ENCODE measurements at regions not wholly inside any gene's neighbourhood (a gene's known extent, or its start where the extent isn't known, plus 50 kb on each side); places are given as distances from the start of the nearest gene placed in this dataset.
"Not testable (repeated sequence)": the region's sequence is repeated elsewhere in the genome, so short reads cannot be mapped to it uniquely, and the experiment has no call there.

DNA sequence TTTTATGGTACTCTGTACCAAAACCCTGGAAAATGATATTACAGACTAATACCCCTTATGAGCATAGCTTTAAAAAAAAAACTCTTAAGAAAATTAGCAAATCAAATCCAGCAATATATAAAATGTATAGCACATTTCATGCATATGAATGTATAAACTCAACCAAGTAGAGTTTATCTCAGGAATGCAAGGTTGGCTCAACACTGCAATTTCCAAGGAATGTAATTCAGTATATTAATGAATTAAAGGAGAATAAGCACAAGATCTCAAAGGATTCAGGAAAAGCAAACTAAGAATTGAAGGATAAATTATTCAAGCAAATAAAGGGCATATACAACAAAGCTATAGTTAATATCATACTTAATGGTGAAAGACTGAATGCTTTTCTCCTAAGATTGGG is 61.9 kb upstream of the RPL38 start:
- Histone ChIP-seq H3K27me3 (ENCODE audit: control insufficient read depth, insufficient read depth, low read length) (no peaks in the 10 kb centered on the region), H3K4me3 (ENCODE audit: low read depth, low read length) (no peak overlapping the region), H3K36me3 (ENCODE audit: control insufficient read depth, insufficient read depth, low read length) (no peaks in the 10 kb centered on the region)
- TF ChIP-seq CTCF (IDR thresholded peaks at IDR 0.05; ENCODE audit: insufficient read depth, low read depth, low read length), result no peak
- no peak for DNase-seq (ENCODE audit: low read depth)
- CTCF ChIA-PET, result no interaction called here
- POLR2A ChIA-PET, result no interaction called here

DNA sequence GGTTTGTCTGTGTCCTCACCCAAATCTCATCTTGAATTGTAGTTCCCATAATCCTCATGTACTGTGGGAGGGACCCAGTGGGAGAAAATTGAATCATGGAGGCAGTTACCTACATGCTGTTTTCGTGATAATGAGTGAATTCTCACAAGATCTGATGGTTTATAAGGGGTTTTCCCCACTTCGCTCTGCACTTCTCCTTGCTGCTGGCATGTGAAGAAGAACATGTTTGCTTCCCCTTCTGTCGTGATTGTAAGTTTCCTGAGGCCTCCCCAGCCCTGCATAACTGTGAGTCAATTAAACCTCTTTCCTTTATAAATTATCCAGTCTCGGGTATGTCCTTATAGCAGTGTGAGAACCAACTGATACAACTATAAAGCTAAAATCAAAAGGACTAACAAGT is 60.2 kb upstream of the RPL38 start:
- H3K4me3 ChIP-seq (ENCODE audit: low read depth, low read length); H3K27me3 ChIP-seq (ENCODE audit: control insufficient read depth, insufficient read depth, low read length); POLR2A ChIA-PET; H3K36me3 ChIP-seq (ENCODE audit: control insufficient read depth, insufficient read depth, low read length); DNase-seq (ENCODE audit: low read depth); CTCF ChIA-PET: not testable (repeated sequence)

DNA sequence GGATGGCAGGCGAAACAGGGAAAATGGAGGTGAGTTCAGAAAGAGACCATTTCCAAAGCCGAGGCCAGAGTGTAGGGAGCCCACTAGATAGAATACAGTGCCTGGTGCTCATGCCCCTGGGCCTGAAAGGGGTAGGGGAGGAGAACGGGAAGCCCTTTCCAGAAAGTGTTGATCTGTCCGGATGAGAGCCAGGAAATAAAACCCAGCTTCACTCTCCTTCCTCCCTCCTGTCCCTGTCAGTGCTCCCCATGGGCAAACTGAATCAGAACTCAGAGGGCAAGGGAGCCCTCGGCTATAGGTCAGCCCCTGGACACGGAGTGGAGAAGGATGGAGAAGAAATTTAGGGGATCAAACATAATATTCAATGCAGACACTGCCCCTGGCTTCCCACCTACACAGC is 57.7 kb upstream of the RPL38 start:
- no peak for DNase-seq (ENCODE audit: low read depth)
- no peaks in the 10 kb centered on the region for H3K27me3 ChIP-seq (ENCODE audit: control insufficient read depth, insufficient read depth, low read length)
- no peak for TF ChIP-seq CTCF (IDR thresholded peaks at IDR 0.05; ENCODE audit: insufficient read depth, low read depth, low read length)
- no peaks in the 10 kb centered on the region for H3K36me3 ChIP-seq (ENCODE audit: control insufficient read depth, insufficient read depth, low read length)
- H3K4me3 ChIP-seq (ENCODE audit: low read depth, low read length), result no peak overlapping the region
- ChIA-PET CTCF (no interaction called here), POLR2A (no interaction called here)

GRCh38 chr17:74146196-74146595 is 57.3 kb upstream of the RPL38 start:
- Histone ChIP-seq H3K4me3 (ENCODE audit: low read depth, low read length) (no peak overlapping the region), H3K36me3 (ENCODE audit: control insufficient read depth, insufficient read depth, low read length) (no peaks in the 10 kb centered on the region), H3K27me3 (ENCODE audit: control insufficient read depth, insufficient read depth, low read length) (no peaks in the 10 kb centered on the region)
- ChIA-PET CTCF (no interaction called here), POLR2A (no interaction called here)
- TF ChIP-seq CTCF (IDR thresholded peaks at IDR 0.05; ENCODE audit: insufficient read depth, low read depth, low read length), result no peak
- no peak for DNase-seq (ENCODE audit: low read depth)

DNA sequence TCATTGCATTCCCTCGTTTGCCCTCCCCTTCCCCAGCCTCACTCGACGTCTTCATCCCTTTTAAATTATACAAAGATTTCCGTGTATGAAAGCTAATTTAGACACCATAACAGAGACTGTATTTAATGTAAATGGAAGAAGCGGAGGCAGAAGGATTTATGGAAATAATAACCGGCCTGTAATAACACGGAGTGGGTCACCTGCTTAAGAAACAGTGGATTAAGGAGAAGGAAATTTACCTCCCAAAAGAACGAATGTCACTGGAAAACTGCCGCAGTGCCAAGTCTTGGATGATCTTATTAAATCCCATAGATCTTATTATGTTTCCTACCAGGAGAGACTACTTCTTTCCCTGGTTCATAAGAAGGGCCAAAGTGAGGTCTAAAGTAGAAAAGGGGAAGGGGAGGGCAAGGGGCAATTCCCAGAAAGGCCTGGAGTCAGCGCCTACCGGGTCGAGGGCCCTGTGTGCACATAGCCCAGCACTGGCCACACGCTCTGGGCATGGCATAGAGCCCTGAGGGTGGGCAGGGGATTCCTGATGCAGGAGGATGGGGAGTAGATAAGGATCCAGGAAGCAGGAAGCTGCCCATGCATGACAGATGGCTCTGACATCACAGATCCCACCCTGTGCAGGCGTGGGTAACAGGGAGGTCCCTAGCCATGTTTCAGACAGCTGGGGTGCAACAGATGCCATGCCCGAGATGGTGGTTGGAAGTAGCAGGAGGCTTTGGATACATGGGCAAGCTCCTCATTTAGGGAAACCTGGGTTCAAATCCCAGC is 56.2 kb upstream of the RPL38 start:
- DNase-seq (ENCODE audit: low read depth), result no peak
- Histone ChIP-seq H3K27me3 (ENCODE audit: control insufficient read depth, insufficient read depth, low read length) (no peaks in the 10 kb centered on the region), H3K36me3 (ENCODE audit: control insufficient read depth, insufficient read depth, low read length) (no peaks in the 10 kb centered on the region), H3K4me3 (ENCODE audit: low read depth, low read length) (no peak overlapping the region)
- TF ChIP-seq CTCF (IDR thresholded peaks at IDR 0.05; ENCODE audit: insufficient read depth, low read depth, low read length), result no peak
- CTCF ChIA-PET, result interaction anchor here (0.9 kb wide), 1 partner anchor 12 kb away, joined by 3 read pairs; no protein-coding TSS in a partner anchor
- POLR2A ChIA-PET, result no interaction called here

DNA sequence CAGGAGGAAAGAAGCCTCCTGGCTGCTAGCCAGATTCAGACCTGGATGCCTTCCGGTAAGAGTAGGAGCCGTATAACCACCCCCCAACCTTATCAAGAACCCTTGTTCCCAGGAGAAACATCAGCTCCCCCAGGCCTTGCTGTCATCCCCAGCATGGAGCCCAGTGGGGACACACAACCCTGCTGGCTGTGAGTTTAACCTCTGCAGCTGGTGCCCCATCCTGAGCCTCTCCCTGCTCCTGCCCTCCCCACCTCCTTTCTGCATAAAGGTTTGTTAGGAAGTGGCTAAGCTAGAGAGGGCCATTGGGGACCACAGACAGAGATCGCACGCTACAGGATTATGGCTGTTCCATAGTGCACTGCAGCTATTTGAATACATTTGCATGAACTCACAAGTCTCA is 55.5 kb upstream of the RPL38 start:
- no peak overlapping the region for H3K4me3 ChIP-seq (ENCODE audit: low read depth, low read length)
- DNase-seq (ENCODE audit: low read depth), result no peak
- no peaks in the 10 kb centered on the region for H3K27me3 ChIP-seq (ENCODE audit: control insufficient read depth, insufficient read depth, low read length)
- ChIA-PET POLR2A (no interaction called here), CTCF (no interaction called here)
- no peaks in the 10 kb centered on the region for H3K36me3 ChIP-seq (ENCODE audit: control insufficient read depth, insufficient read depth, low read length)
- no peak for TF ChIP-seq CTCF (IDR thresholded peaks at IDR 0.05; ENCODE audit: insufficient read depth, low read depth, low read length)
